Endothelial cell of umbilical vein (primary cell): ENCODE measurements at regions not wholly inside any gene's neighbourhood (a gene's known extent, or its start where the extent isn't known, plus 50 kb on each side); places are given as distances from the start of the nearest gene placed in this dataset.

ENCODE experiments used
- BruUV-seq: library from RNA; stranded (reverse); fragments of 400-500 nt; replicated peaks from 2 replicates; lab custom pipeline; 2021; lab: Mats Ljungman, UMichigan
- CTCF ChIA-PET: fragments of 300-600, 350-600 bp; sonication (Branson Sonifier 250); formaldehyde crosslinking; loops from one replicate; lab custom pipeline; 2021; ENCODE audit warnings: antibody characterized with exemption, inconsistent platforms; lab: Charles Lee
- POLR2A ChIA-PET: fragments of 300-600, 350-600 bp; sonication (Branson Sonifier 250); formaldehyde crosslinking; loops from one replicate; lab custom pipeline; 2021; ENCODE audit warnings: antibody characterized with exemption, inconsistent platforms; lab: Charles Lee
- DNase-seq: peaks from one replicate; pipeline ENCODE4 v3.0.0-alpha.2; 2011; ENCODE audit warnings: low read depth, low spot score
- FAIRE-seq: peaks from 2 replicates; lab custom pipeline; 2011; peaks lifted over from hg19 to GRCh38; lab: Jason Lieb, UNC
- H2AFZ ChIP-seq: 2 replicates; pipeline ENCODE4 v1.6.0; 2012; ENCODE audit warnings: low read depth, low read length, control low read depth, inconsistent platforms
- H3K27ac ChIP-seq: 2 replicates; pipeline ENCODE4 v1.5.1; 2011; ENCODE audit warnings: low read depth, mild to moderate bottlenecking, control low read depth, low read length, moderate library complexity; ENCODE audit not compliant: insufficient read depth
- H3K27me3 ChIP-seq, 2 experiments: 2 replicates each; pipeline versions ENCODE4 v1.6.0 to v1.6.1; 2011; ENCODE audit warnings: low read length in 2 of 2, mixed read lengths in 1 of 2; ENCODE audit not compliant: control insufficient read depth in 2 of 2, insufficient read depth in 2 of 2
- H3K36me3 ChIP-seq, 2 experiments: 2 replicates in 1 of 2; 3 replicates in 1 of 2; pipeline ENCODE4 v1.5.1; 2011; ENCODE audit warnings: low read length in 2 of 2, mild to moderate bottlenecking in 1 of 2, moderate library complexity in 1 of 2; ENCODE audit not compliant: control insufficient read depth in 2 of 2, insufficient read depth in 2 of 2; ENCODE audit errors: extremely low read depth in 1 of 2
- H3K4me1 ChIP-seq: 3 replicates; pipeline ENCODE4 v1.5.1; 2011; ENCODE audit warnings: mild to moderate bottlenecking, low read length; ENCODE audit not compliant: control insufficient read depth, insufficient read depth; ENCODE audit errors: extremely low read depth
- H3K4me2 ChIP-seq: 2 replicates; pipeline ENCODE4 v1.6.1; 2011; ENCODE audit warnings: low read length, control low read depth, mixed read lengths; ENCODE audit not compliant: insufficient read depth
- H3K4me3 ChIP-seq, 3 experiments: fragments of 200-600 bp in 1 of 3; sonication (generic), shearing (Covaris generic) in 1 of 3; replicated peaks in 1 of 3; 2 replicates each; pipeline ENCODE4 v1.5.1; 2011 to 2016; ENCODE audit warnings: control low read depth in 3 of 3, low read length in 3 of 3, mild to moderate bottlenecking in 2 of 3, inconsistent platforms in 1 of 3, low read depth in 1 of 3, moderate library complexity in 1 of 3; ENCODE audit not compliant: insufficient read depth in 1 of 3
- H3K79me2 ChIP-seq: 2 replicates; pipeline ENCODE4 v1.6.0; 2012; ENCODE audit warnings: low read length, inconsistent platforms; ENCODE audit not compliant: control insufficient read depth, insufficient read depth
- H3K9ac ChIP-seq: replicated peaks from 2 replicates; pipeline ENCODE3; 2011; ENCODE audit warnings: low read length, control low read depth; ENCODE audit not compliant: insufficient read depth; ENCODE audit errors: extremely low read depth
- H3K9me1 ChIP-seq: replicated peaks from 3 replicates; pipeline ENCODE4 v1.6.0; 2011; ENCODE audit warnings: mild to moderate bottlenecking, low read length; ENCODE audit not compliant: control insufficient read depth, insufficient read depth; ENCODE audit errors: extremely low read depth
- H3K9me3 ChIP-seq: replicated peaks from 2 replicates; pipeline ENCODE4 v1.5.1; 2012; ENCODE audit warnings: low read length, inconsistent platforms; ENCODE audit not compliant: control insufficient read depth, insufficient read depth
- H4K20me1 ChIP-seq: replicated peaks from 2 replicates; pipeline ENCODE3; 2011; ENCODE audit warnings: mild to moderate bottlenecking, low read length; ENCODE audit not compliant: control insufficient read depth, insufficient read depth; ENCODE audit errors: extremely low read depth
- EZH2 ChIP-seq: IDR thresholded peaks from 2 replicates; pipeline ENCODE4 v1.6.1; 2012; ENCODE audit warnings: borderline replicate concordance, low read depth, mild to moderate bottlenecking, moderate library complexity, low read length, inconsistent platforms; ENCODE audit not compliant: severe bottlenecking
- FOS ChIP-seq: IDR thresholded peaks from 2 replicates; pipeline ENCODE4 v1.6.1; 2011; ENCODE audit warnings: mild to moderate bottlenecking, low read length, moderate library complexity, borderline replicate concordance; ENCODE audit not compliant: insufficient read depth
- GATA2 ChIP-seq: IDR thresholded peaks from 2 replicates; pipeline ENCODE4 v1.7.0; 2011; ENCODE audit warnings: low read depth, mild to moderate bottlenecking, moderate library complexity, mixed read lengths, low read length; ENCODE audit not compliant: insufficient read length, insufficient read depth
- JUN ChIP-seq: IDR thresholded peaks from 2 replicates; pipeline ENCODE4 v1.6.1; 2011; ENCODE audit warnings: borderline replicate concordance, low read depth; ENCODE audit not compliant: insufficient read length, insufficient read depth
- MYC ChIP-seq: IDR thresholded peaks from one replicate; pipeline ENCODE4 v1.6.1; 2011; ENCODE audit warnings: mild to moderate bottlenecking, low read depth, low read length
- POLR2A ChIP-seq: IDR thresholded peaks from 2 replicates; pipeline ENCODE4 v1.6.1; 2012; ENCODE audit warnings: low read depth, mild to moderate bottlenecking, control low read depth, low read length
- POLR2AphosphoS5 ChIP-seq: IDR thresholded peaks from 2 replicates; pipeline ENCODE4 v1.6.1; 2012; ENCODE audit warnings: low read depth, mild to moderate bottlenecking, control low read depth, low read length, moderate library complexity; ENCODE audit not compliant: insufficient read depth
- dilution Hi-C: fragments of 300-500 bp; cut with MboI; formaldehyde crosslinking; loops from one replicate; pipeline ENCODE4 v1.15.0; 2019; ENCODE audit warnings: low sequenced_read_pairs; ENCODE audit not compliant: extremely low pct_ligation_motif_present
- intact Hi-C: fragments of 100-400 bp; cut with micrococcal nuclease; formaldehyde crosslinking; loops from one replicate; pipeline ENCODE4 v1.10.0; 2022
- TF ChIP-seq, protein P1 (sequence below), 2 donors: IDR thresholded peaks; 1 replicate in 1 of 2; 2 replicates in 1 of 2; pipeline ENCODE4 v1.5.1; 2011; ENCODE audit warnings: low read length in 2 of 2, mild to moderate bottlenecking in 2 of 2, moderate library complexity in 2 of 2, control low read depth in 1 of 2, inconsistent platforms in 1 of 2, low read depth in 1 of 2; ENCODE audit not compliant: insufficient read depth in 1 of 2; ENCODE audit errors: extremely low read depth in 1 of 2
- TF ChIP-seq, protein P2 (sequence below): IDR thresholded peaks from 2 replicates; pipeline ENCODE4 v1.6.1; 2011; ENCODE audit not compliant: insufficient read depth, insufficient read length

DNA sequence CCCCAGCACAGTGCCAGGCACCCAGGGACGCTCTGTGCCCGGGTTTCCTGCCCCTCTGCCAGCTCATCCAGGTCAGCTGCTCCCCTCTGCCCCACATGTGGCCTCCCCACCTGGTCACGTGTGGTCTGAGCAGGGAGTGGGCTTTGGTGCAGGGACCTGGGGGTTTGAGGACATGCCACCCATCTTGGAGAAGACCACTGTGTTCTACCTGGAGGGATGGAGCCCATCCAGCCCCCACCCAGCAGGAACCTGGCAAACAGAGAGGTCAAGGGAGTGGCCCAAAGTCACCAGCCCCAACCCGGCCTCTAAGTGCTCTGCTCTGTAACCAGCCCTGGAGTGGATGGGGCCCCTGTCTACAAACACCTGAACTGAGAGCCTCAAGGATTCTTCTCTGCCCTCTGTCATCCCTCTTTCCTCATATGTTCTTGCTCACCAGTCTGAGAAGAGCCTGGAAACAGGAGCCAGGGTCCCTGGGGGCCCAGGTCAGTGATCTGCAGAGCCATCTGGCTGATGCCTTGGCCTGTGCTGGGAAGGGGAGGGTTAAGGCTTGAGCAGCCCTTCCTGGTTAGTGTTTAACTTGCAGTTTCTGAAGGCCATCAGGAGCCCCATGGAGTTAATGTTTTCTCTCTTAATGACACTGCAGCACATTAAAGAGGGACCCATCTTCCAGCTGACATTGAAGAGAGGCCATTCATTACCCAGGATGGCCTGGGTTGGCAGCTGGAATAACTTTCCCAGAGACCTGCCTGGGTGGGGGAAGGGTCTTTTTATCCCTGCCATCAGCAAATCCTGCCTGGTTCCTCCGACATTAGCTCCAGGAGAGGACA lies 235.4 kb downstream of the PTPRU start:
- no peak overlapping the region for H2AFZ ChIP-seq
- DNase-seq (no peak), FAIRE-seq (no peak)
- H3K9ac ChIP-seq: no peak overlapping the region
- no peaks in the 10 kb centered on the region for H3K4me1 ChIP-seq
- TF ChIP-seq FOS: no peak
- TF ChIP-seq GATA2: no peak
- TF ChIP-seq MYC: no peak
- TF ChIP-seq POLR2A: no peak
- no peak for TF ChIP-seq JUN
- TF ChIP-seq, protein P1, sequence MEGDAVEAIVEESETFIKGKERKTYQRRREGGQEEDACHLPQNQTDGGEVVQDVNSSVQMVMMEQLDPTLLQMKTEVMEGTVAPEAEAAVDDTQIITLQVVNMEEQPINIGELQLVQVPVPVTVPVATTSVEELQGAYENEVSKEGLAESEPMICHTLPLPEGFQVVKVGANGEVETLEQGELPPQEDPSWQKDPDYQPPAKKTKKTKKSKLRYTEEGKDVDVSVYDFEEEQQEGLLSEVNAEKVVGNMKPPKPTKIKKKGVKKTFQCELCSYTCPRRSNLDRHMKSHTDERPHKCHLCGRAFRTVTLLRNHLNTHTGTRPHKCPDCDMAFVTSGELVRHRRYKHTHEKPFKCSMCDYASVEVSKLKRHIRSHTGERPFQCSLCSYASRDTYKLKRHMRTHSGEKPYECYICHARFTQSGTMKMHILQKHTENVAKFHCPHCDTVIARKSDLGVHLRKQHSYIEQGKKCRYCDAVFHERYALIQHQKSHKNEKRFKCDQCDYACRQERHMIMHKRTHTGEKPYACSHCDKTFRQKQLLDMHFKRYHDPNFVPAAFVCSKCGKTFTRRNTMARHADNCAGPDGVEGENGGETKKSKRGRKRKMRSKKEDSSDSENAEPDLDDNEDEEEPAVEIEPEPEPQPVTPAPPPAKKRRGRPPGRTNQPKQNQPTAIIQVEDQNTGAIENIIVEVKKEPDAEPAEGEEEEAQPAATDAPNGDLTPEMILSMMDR (IDR thresholded peaks at IDR 0.05; ENCODE audit: extremely low read depth in 1 of 2, insufficient read depth in 1 of 2, low read depth in 1 of 2, low read length in 2 of 2): no peak
- no peak for TF ChIP-seq POLR2AphosphoS5
- no peak for TF ChIP-seq EZH2
- TF ChIP-seq, protein P2, sequence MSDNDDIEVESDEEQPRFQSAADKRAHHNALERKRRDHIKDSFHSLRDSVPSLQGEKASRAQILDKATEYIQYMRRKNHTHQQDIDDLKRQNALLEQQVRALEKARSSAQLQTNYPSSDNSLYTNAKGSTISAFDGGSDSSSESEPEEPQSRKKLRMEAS: no peak
- no TSS peak for BruUV-seq
- intact Hi-C loops: no loop called here
- H3K36me3 ChIP-seq: no peaks in the 10 kb centered on the region
- no peak overlapping the region for H3K27ac ChIP-seq
- H3K27me3 ChIP-seq: no peaks in the 10 kb centered on the region
- ChIA-PET CTCF (interaction anchor here (2.0 kb wide), 1 partner anchor 909 kb away, joined by 5 read pairs; no protein-coding TSS in a partner anchor), POLR2A (no interaction called here)
- no peak overlapping the region for H3K4me2 ChIP-seq
- H3K4me3 ChIP-seq: no peak overlapping the region
- dilution Hi-C loops: no loop called here
- H4K20me1 ChIP-seq: no peaks in the 10 kb centered on the region
- H3K79me2 ChIP-seq: no peaks in the 10 kb centered on the region
- no peaks in the 10 kb centered on the region for H3K9me3 ChIP-seq
- no peaks in the 10 kb centered on the region for H3K9me1 ChIP-seq
